Prostate gland (tissue), 2 donors: ENCODE measurements at regions not wholly inside any gene's neighbourhood (a gene's known extent, or its start where the extent isn't known, plus 50 kb on each side); places are given as distances from the start of the nearest gene placed in this dataset.

ENCODE experiments used
- POLR2A ChIP-seq: fragments of 450-650 bp; IDR thresholded peaks from one replicate; pipeline ENCODE4 v1.6.1; 2016; ENCODE audit warnings: antibody characterized with exemption, mild to moderate bottlenecking
- TF ChIP-seq, protein P1 (sequence below), 4 experiments: fragments of 200-600 bp in 2 of 4; fragments of 450-650 bp in 2 of 4; sonication (generic) in 2 of 4; IDR thresholded peaks; 1 replicate in 3 of 4; 2 replicates in 1 of 4; pipeline ENCODE4 v1.5.1; 2016 to 2019; ENCODE audit warnings: antibody characterized with exemption in 4 of 4, mild to moderate bottlenecking in 2 of 4, moderate library complexity in 2 of 4

GRCh38 chr13:106117035-106117434, 418.4 kb downstream of the EFNB2 start:
- TF ChIP-seq, protein P1, sequence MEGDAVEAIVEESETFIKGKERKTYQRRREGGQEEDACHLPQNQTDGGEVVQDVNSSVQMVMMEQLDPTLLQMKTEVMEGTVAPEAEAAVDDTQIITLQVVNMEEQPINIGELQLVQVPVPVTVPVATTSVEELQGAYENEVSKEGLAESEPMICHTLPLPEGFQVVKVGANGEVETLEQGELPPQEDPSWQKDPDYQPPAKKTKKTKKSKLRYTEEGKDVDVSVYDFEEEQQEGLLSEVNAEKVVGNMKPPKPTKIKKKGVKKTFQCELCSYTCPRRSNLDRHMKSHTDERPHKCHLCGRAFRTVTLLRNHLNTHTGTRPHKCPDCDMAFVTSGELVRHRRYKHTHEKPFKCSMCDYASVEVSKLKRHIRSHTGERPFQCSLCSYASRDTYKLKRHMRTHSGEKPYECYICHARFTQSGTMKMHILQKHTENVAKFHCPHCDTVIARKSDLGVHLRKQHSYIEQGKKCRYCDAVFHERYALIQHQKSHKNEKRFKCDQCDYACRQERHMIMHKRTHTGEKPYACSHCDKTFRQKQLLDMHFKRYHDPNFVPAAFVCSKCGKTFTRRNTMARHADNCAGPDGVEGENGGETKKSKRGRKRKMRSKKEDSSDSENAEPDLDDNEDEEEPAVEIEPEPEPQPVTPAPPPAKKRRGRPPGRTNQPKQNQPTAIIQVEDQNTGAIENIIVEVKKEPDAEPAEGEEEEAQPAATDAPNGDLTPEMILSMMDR (IDR thresholded peaks at IDR 0.05) = no peak
- no peak for TF ChIP-seq POLR2A
